GM12878 (cell line): ENCODE measurements at regions not wholly inside any gene's neighbourhood (a gene's known extent, or its start where the extent isn't known, plus 50 kb on each side); places are given as distances from the start of the nearest gene placed in this dataset.

ENCODE experiments used
- ATAC-seq: fragments of 200-7000 bp; cut with Tn5 transposase; 3 replicates; pipeline ENCODE4 v1.9.1; 2020; ENCODE audit warnings: mild to moderate bottlenecking, moderate library complexity
- BruUV-seq: library from RNA; stranded (reverse); fragments of 400-500 nt; replicated peaks from 2 replicates; lab custom pipeline; 2021; lab: Mats Ljungman, UMichigan
- CTCF ChIA-PET: fragments of 300-600 bp; sonication (Branson Sonifier 250); formaldehyde crosslinking; extraction: SDS; loops from one replicate; lab custom pipeline; 2021; ENCODE audit warnings: inconsistent platforms; lab: Yijun Ruan, JAX
- POLR2A ChIA-PET: fragments of 350-600 bp; formaldehyde crosslinking; extraction: SDS; loops from one replicate; lab custom pipeline; 2021; ENCODE audit warnings: inconsistent platforms; lab: Charles Lee
- RAD21 ChIA-PET: fragments of 300-600 bp; sonication (Branson Sonifier 250); formaldehyde crosslinking; loops from one replicate; lab custom pipeline; 2023; ENCODE audit warnings: antibody characterized with exemption; ENCODE audit not compliant: unreplicated experiment; lab: Charles Lee
- SMC1A ChIA-PET: fragments of 300-600 bp; sonication (Branson Sonifier 250); formaldehyde crosslinking; loops from one replicate; lab custom pipeline; 2023; ENCODE audit not compliant: unreplicated experiment, uncharacterized antibody; lab: Charles Lee
- DNase-seq: peaks from one replicate; pipeline ENCODE4 v3.0.0-alpha.2; 2011; ENCODE audit warnings: low read depth, low spot score
- FAIRE-seq: peaks from 3 replicates; lab custom pipeline; 2011; peaks lifted over from hg19 to GRCh38; lab: Jason Lieb, UNC
- H2AFZ ChIP-seq: 2 replicates; pipeline ENCODE4 v1.6.0; 2011; ENCODE audit warnings: low read depth, low read length, control low read depth; ENCODE audit not compliant: control insufficient read depth
- H3K27ac ChIP-seq: 2 replicates; pipeline ENCODE4 v1.5.1; 2011; ENCODE audit warnings: control low read depth; ENCODE audit not compliant: control insufficient read depth, insufficient read depth
- H3K27me3 ChIP-seq, 2 experiments: replicated peaks in 1 of 2; 2 replicates each; pipeline versions ENCODE4 v1.6.0 to v1.6.1; 2011; ENCODE audit warnings: low read length in 1 of 2; ENCODE audit not compliant: control insufficient read depth in 2 of 2, insufficient read depth in 2 of 2
- H3K36me3 ChIP-seq, 2 experiments: 2 replicates each; pipeline ENCODE4 v1.5.1; 2011; ENCODE audit warnings: low read length in 1 of 2; ENCODE audit not compliant: control insufficient read depth in 2 of 2, insufficient read depth in 2 of 2
- H3K4me1 ChIP-seq: 2 replicates; pipeline ENCODE4 v1.6.1; 2011; ENCODE audit warnings: mild to moderate bottlenecking, low read length, moderate library complexity, mixed read lengths; ENCODE audit not compliant: control insufficient read depth, insufficient read depth
- H3K4me2 ChIP-seq: 2 replicates; pipeline ENCODE4 v1.6.0; 2011; ENCODE audit warnings: control low read depth; ENCODE audit not compliant: control insufficient read depth, insufficient read depth
- H3K4me3 ChIP-seq: fragments of 200-600 bp; sonication (generic); 2 replicates; pipeline ENCODE4 v1.5.1; 2016
- H3K79me2 ChIP-seq: 2 replicates; pipeline ENCODE4 v1.6.0; 2011; ENCODE audit warnings: low read length; ENCODE audit not compliant: control insufficient read depth, insufficient read depth
- H3K9ac ChIP-seq: 2 replicates; pipeline ENCODE4 v1.8.0; 2011; ENCODE audit warnings: low read length, control low read depth, mixed read lengths; ENCODE audit not compliant: control insufficient read depth, insufficient read depth
- H3K9me3 ChIP-seq: replicated peaks from 3 replicates; pipeline ENCODE4 v1.5.1; 2011; ENCODE audit warnings: mild to moderate bottlenecking, low read length; ENCODE audit not compliant: control insufficient read depth, insufficient read depth
- H4K20me1 ChIP-seq: 2 replicates; pipeline ENCODE4 v1.6.0; 2011; ENCODE audit not compliant: control insufficient read depth, insufficient read depth
- BRCA1 ChIP-seq: IDR thresholded peaks from 2 replicates; pipeline ENCODE4 v1.6.1; 2011; ENCODE audit warnings: low read depth, low read length, improper control_type of control experiment
- CHD1 ChIP-seq: IDR thresholded peaks from 2 replicates; pipeline ENCODE4 v1.6.1; 2012; ENCODE audit warnings: low read depth, low read length, improper control_type of control experiment
- FOS ChIP-seq: IDR thresholded peaks from 3 replicates; pipeline ENCODE4 v1.6.1; 2011; ENCODE audit warnings: borderline replicate concordance; ENCODE audit not compliant: insufficient read length; ENCODE audit errors: extremely low read depth
- NFYA ChIP-seq: IDR thresholded peaks from 2 replicates; pipeline ENCODE4 v1.6.1; 2011; ENCODE audit warnings: low read depth, mild to moderate bottlenecking, low read length, improper control_type of control experiment, borderline replicate concordance
- NRF1 ChIP-seq: conservative IDR thresholded peaks from 2 replicates; pipeline ENCODE4 v1.6.1; 2011; ENCODE audit warnings: mild to moderate bottlenecking, low read depth, low read length, improper control_type of control experiment
- SMARCA5 ChIP-seq: fragments of 450-650 bp; IDR thresholded peaks from 2 replicates; pipeline ENCODE4 v1.6.1; 2017; ENCODE audit warnings: mild to moderate bottlenecking
- SREBF1 ChIP-seq: IDR thresholded peaks from 2 replicates; pipeline ENCODE4 v1.6.1; 2012; ENCODE audit warnings: mild to moderate bottlenecking, low read length
- STAT3 ChIP-seq: IDR thresholded peaks from 2 replicates; pipeline ENCODE4 v1.6.1; 2011; ENCODE audit warnings: low read depth, low read length, improper control_type of control experiment
- WRNIP1 ChIP-seq: IDR thresholded peaks from 2 replicates; pipeline ENCODE4 v1.6.1; 2011; ENCODE audit warnings: low read depth, low read length, improper control_type of control experiment, borderline replicate concordance
- WGBS: methylation state at CpG from one replicate; pipeline ENCODE4 v1.1.6; 2016; ENCODE audit warnings: low lambda C conversion rate; ENCODE audit not compliant: insufficient replicate concordance, insufficient coverage; ENCODE audit errors: missing lambda C conversion rate; 5-methylcytosine and 5-hydroxymethylcytosine counted together
- in situ Hi-C: fragments of 300-500 bp; cut with MboI; formaldehyde crosslinking; loops from 9 replicates; pipeline ENCODE4 v1.14.3; 2018; ENCODE audit warnings: mixed read lengths
- intact Hi-C: fragments of 100-400 bp; cut with micrococcal nuclease; formaldehyde crosslinking; loops from one replicate; pipeline ENCODE4 v1.14.2; 2022; ENCODE audit not compliant: unreplicated experiment
- TF ChIP-seq, protein P1 (sequence below): IDR thresholded peaks from 2 replicates; pipeline ENCODE4 v1.6.1; 2011; ENCODE audit warnings: borderline replicate concordance, low read depth, mild to moderate bottlenecking, moderate library complexity, mixed read lengths, low read length; ENCODE audit not compliant: insufficient read depth; ENCODE audit errors: extremely low read length
- TF ChIP-seq, protein P2 (sequence below): IDR thresholded peaks from 2 replicates; pipeline ENCODE4 v1.6.1; 2012; ENCODE audit warnings: mild to moderate bottlenecking, low read depth, low read length
- TF ChIP-seq, protein P3 (sequence below): fragments of 450-650 bp; IDR thresholded peaks from 2 replicates; pipeline ENCODE4 v1.6.1; 2017; ENCODE audit warnings: antibody characterized with exemption, mild to moderate bottlenecking, moderate library complexity

DNA sequence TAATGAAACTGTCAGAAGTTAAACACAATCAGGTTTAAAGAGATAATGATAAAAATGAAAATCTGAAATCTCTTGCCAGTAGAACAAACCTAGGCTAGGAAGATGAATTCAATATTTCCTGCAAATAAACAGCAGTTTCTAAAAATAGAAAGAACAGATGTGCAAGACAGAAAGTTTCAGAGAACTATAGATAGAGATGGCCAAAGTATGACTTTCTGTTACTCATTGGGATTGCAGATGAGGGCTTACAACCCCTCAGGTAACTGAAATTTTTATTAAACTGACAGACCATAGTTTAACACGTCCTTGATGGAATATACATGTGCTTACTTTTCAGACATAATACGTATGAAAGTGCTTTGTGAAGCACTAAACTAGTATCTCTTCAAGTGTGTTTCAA, 82.3 kb upstream of the PPARGC1A start:
- Histone ChIP-seq H3K27ac (no peak overlapping the region), H3K4me1 (no peaks in the 10 kb centered on the region), H4K20me1 (no peaks in the 10 kb centered on the region), H3K79me2 (no peaks in the 10 kb centered on the region), H3K36me3 (no peaks in the 10 kb centered on the region), H3K4me2 (no peak overlapping the region), H3K9me3 (no peaks in the 10 kb centered on the region), H3K4me3 (no peak overlapping the region), H3K27me3 (no peaks in the 10 kb centered on the region; a peak in 1 of 4 replicates), H3K9ac (no peak overlapping the region), H2AFZ (no peak overlapping the region)
- RAD21 ChIA-PET: no interaction called here
- SMC1A ChIA-PET: no interaction called here
- 0% methylated on average over 2 of the region's 2 CpGs for WGBS
- CTCF ChIA-PET: no interaction called here
- no peak for TF ChIP-seq WRNIP1
- TF ChIP-seq, protein P1, sequence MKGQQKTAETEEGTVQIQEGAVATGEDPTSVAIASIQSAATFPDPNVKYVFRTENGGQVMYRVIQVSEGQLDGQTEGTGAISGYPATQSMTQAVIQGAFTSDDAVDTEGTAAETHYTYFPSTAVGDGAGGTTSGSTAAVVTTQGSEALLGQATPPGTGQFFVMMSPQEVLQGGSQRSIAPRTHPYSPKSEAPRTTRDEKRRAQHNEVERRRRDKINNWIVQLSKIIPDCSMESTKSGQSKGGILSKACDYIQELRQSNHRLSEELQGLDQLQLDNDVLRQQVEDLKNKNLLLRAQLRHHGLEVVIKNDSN: no peak
- no peak for TF ChIP-seq BRCA1
- no peak for TF ChIP-seq SREBF1
- TF ChIP-seq CHD1: no peak
- TF ChIP-seq SMARCA5: no peak
- no peak for TF ChIP-seq FOS
- TF ChIP-seq NRF1: no peak
- no peak for TF ChIP-seq NFYA
- TF ChIP-seq, protein P2, sequence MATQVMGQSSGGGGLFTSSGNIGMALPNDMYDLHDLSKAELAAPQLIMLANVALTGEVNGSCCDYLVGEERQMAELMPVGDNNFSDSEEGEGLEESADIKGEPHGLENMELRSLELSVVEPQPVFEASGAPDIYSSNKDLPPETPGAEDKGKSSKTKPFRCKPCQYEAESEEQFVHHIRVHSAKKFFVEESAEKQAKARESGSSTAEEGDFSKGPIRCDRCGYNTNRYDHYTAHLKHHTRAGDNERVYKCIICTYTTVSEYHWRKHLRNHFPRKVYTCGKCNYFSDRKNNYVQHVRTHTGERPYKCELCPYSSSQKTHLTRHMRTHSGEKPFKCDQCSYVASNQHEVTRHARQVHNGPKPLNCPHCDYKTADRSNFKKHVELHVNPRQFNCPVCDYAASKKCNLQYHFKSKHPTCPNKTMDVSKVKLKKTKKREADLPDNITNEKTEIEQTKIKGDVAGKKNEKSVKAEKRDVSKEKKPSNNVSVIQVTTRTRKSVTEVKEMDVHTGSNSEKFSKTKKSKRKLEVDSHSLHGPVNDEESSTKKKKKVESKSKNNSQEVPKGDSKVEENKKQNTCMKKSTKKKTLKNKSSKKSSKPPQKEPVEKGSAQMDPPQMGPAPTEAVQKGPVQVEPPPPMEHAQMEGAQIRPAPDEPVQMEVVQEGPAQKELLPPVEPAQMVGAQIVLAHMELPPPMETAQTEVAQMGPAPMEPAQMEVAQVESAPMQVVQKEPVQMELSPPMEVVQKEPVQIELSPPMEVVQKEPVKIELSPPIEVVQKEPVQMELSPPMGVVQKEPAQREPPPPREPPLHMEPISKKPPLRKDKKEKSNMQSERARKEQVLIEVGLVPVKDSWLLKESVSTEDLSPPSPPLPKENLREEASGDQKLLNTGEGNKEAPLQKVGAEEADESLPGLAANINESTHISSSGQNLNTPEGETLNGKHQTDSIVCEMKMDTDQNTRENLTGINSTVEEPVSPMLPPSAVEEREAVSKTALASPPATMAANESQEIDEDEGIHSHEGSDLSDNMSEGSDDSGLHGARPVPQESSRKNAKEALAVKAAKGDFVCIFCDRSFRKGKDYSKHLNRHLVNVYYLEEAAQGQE: no peak
- TF ChIP-seq STAT3: no peak
- TF ChIP-seq, protein P3, sequence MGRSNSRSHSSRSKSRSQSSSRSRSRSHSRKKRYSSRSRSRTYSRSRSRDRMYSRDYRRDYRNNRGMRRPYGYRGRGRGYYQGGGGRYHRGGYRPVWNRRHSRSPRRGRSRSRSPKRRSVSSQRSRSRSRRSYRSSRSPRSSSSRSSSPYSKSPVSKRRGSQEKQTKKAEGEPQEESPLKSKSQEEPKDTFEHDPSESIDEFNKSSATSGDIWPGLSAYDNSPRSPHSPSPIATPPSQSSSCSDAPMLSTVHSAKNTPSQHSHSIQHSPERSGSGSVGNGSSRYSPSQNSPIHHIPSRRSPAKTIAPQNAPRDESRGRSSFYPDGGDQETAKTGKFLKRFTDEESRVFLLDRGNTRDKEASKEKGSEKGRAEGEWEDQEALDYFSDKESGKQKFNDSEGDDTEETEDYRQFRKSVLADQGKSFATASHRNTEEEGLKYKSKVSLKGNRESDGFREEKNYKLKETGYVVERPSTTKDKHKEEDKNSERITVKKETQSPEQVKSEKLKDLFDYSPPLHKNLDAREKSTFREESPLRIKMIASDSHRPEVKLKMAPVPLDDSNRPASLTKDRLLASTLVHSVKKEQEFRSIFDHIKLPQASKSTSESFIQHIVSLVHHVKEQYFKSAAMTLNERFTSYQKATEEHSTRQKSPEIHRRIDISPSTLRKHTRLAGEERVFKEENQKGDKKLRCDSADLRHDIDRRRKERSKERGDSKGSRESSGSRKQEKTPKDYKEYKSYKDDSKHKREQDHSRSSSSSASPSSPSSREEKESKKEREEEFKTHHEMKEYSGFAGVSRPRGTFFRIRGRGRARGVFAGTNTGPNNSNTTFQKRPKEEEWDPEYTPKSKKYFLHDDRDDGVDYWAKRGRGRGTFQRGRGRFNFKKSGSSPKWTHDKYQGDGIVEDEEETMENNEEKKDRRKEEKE: no peak
- ATAC-seq (no peak), DNase-seq (no peak), FAIRE-seq (no peak)
- no TSS peak for BruUV-seq
- in situ Hi-C loops (no loop called here), intact Hi-C loops (no loop called here)
- POLR2A ChIA-PET: no interaction called here
